PC-9 (cell line): ENCODE measurements at regions not wholly inside any gene's neighbourhood (a gene's known extent, or its start where the extent isn't known, plus 50 kb on each side); places are given as distances from the start of the nearest gene placed in this dataset.

Experiments
- BruUV-seq: library from RNA; stranded (reverse); fragments of 400-500 nt; replicated peaks from 2 replicates; lab custom pipeline; 2021; lab: Mats Ljungman, UMichigan
- CTCF ChIA-PET: fragments of 300-600 bp; sonication (Branson Sonifier 250); formaldehyde crosslinking; loops from one replicate; lab custom pipeline; 2022; ENCODE audit warnings: antibody characterized with exemption; lab: Charles Lee
- POLR2A ChIA-PET: fragments of 300-600 bp; sonication (Branson Sonifier 250); formaldehyde crosslinking; loops from one replicate; lab custom pipeline; 2022; ENCODE audit warnings: antibody characterized with exemption; ENCODE audit not compliant: unreplicated experiment; lab: Charles Lee
- DNase-seq, 2 experiments: peaks; one replicate each; pipeline versions ENCODE4 v3.0.0 to v3.0.0-alpha.2; 2015 to 2022; ENCODE audit warnings: mixed read lengths in 1 of 2
- H2AFZ ChIP-seq: fragments of 200-600 bp; sonication (generic); 2 replicates; pipeline ENCODE4 v1.8.1; 2017; ENCODE audit warnings: antibody characterized with exemption
- H3F3A ChIP-seq: fragments of 200-600 bp; sonication (generic); 2 replicates; pipeline ENCODE4 v1.8.1; 2017; ENCODE audit warnings: antibody characterized with exemption, mild to moderate bottlenecking, low read depth; ENCODE audit not compliant: insufficient read depth
- H3K27ac ChIP-seq: fragments of 200-600 bp; sonication (generic); 2 replicates; pipeline ENCODE4 v1.6.1; 2016; ENCODE audit warnings: mixed run types
- H3K27me3 ChIP-seq: fragments of 200-600 bp; sonication (generic); 2 replicates; pipeline ENCODE4 v1.6.1; 2016; ENCODE audit warnings: low read depth, mixed run types; ENCODE audit not compliant: insufficient read depth
- H3K36me3 ChIP-seq: fragments of 200-600 bp; sonication (generic); 2 replicates; pipeline ENCODE4 v1.6.1; 2016; ENCODE audit warnings: low read depth, mixed run types
- H3K4me1 ChIP-seq: fragments of 200-600 bp; sonication (generic); replicated peaks from 2 replicates; pipeline ENCODE4 v1.6.1; 2016; ENCODE audit warnings: mixed run types; ENCODE audit not compliant: insufficient read depth
- H3K4me2 ChIP-seq: fragments of 200-600 bp; sonication (generic); 2 replicates; pipeline ENCODE4 v1.6.1; 2017; ENCODE audit warnings: mixed run types
- H3K4me3 ChIP-seq: fragments of 200-600 bp; sonication (generic); 2 replicates; pipeline ENCODE4 v1.6.1; 2016; ENCODE audit warnings: mixed run types
- H3K79me2 ChIP-seq: fragments of 200-600 bp; sonication (generic); 2 replicates; pipeline ENCODE4 v1.6.1; 2017; ENCODE audit warnings: low read depth, mixed run types
- H3K9me2 ChIP-seq: fragments of 200-600 bp; sonication (generic); 2 replicates; pipeline ENCODE4 v1.8.1; 2017; ENCODE audit warnings: mild to moderate bottlenecking; ENCODE audit not compliant: insufficient read depth
- H3K9me3 ChIP-seq: fragments of 200-600 bp; sonication (generic); 2 replicates; pipeline ENCODE4 v1.8.1; 2016; ENCODE audit warnings: low read depth; ENCODE audit not compliant: insufficient read depth
- H4K20me1 ChIP-seq: fragments of 200-600 bp; sonication (generic); 2 replicates; pipeline ENCODE4 v1.8.1; 2017; ENCODE audit not compliant: insufficient read depth
- CTCF ChIP-seq: fragments of 200-600 bp; sonication (generic); conservative IDR thresholded peaks from 2 replicates; pipeline ENCODE4 v1.6.1; 2017; ENCODE audit warnings: mixed run types, antibody characterized with exemption, mild to moderate bottlenecking, moderate library complexity
- EZH2 ChIP-seq: fragments of 200-600 bp; sonication (generic); IDR thresholded peaks from 2 replicates; pipeline ENCODE4 v1.8.0; 2017; ENCODE audit warnings: antibody characterized with exemption, low read depth
- intact Hi-C: fragments of 100-400 bp; cut with micrococcal nuclease; formaldehyde crosslinking; loops from one replicate; pipeline ENCODE4 v1.10.0; 2022; ENCODE audit not compliant: unreplicated experiment

- Histone ChIP-seq H3F3A (no peaks in the 10 kb centered on the region), H2AFZ (no peak overlapping the region), H3K9me2 (no peaks in the 10 kb centered on the region), H3K9me3 (no peaks in the 10 kb centered on the region; the same call in 1 of the 2 replicates), H4K20me1 (no peaks in the 10 kb centered on the region), H3K27me3 (no peaks in the 10 kb centered on the region), H3K4me3 (no peak overlapping the region), H3K27ac (no peak overlapping the region), H3K36me3 (no peaks in the 10 kb centered on the region), H3K4me2 (no peak overlapping the region), H3K4me1 (peaks cover 8% of the 10 kb centered on the region), H3K79me2 (no peaks in the 10 kb centered on the region)
- ChIA-PET POLR2A (no interaction called here), CTCF (no interaction called here)
- BruUV-seq, result no TSS peak
- intact Hi-C loops, result no loop called here
- DNase-seq, result no peak
- TF ChIP-seq CTCF (no peak), EZH2 (no peak)
Measured at GRCh38 chr3:55204417-55204816, 276.6 kb upstream of the LRTM1 start.

GRCh38 chr3:55203546-55203945 is 275.7 kb upstream of the LRTM1 start:
- Histone ChIP-seq H2AFZ (no peak overlapping the region), H3K27me3 (no peaks in the 10 kb centered on the region), H3K27ac (no peak overlapping the region), H3K36me3 (no peaks in the 10 kb centered on the region), H3K4me2 (no peak overlapping the region), H3K9me2 (no peaks in the 10 kb centered on the region), H3K79me2 (no peaks in the 10 kb centered on the region), H3K4me1 (peaks cover 8% of the 10 kb centered on the region), H3K4me3 (no peak overlapping the region), H3K9me3 (no peaks in the 10 kb centered on the region; the same call in 1 of the 2 replicates), H4K20me1 (no peaks in the 10 kb centered on the region), H3F3A (no peaks in the 10 kb centered on the region)
- no peak for DNase-seq
- TF ChIP-seq EZH2 (no peak), CTCF (no peak)
- intact Hi-C loops, result no loop called here
- ChIA-PET CTCF (interaction anchor here (0.6 to 0.7 kb wide), 2 partner anchors 42 to 349 kb away, joined by 3 read pairs; no protein-coding TSS in a partner anchor), POLR2A (no interaction called here)
- no TSS peak for BruUV-seq

GRCh38 chr3:55203006-55203405 is 275.1 kb upstream of the LRTM1 start:
- H3K4me1 ChIP-seq, result peaks cover 8% of the 10 kb centered on the region
- H3K4me3 ChIP-seq, result no peak overlapping the region
- no peak overlapping the region for H2AFZ ChIP-seq
- ChIA-PET CTCF (interaction anchor here (0.6 kb wide), 1 partner anchor 285 kb away, joined by 13 read pairs; no protein-coding TSS in a partner anchor), POLR2A (no interaction called here)
- no peaks in the 10 kb centered on the region for H4K20me1 ChIP-seq
- peak; percentile 17 to 52 for DNase-seq
- no peaks in the 10 kb centered on the region for H3K27me3 ChIP-seq
- H3K36me3 ChIP-seq, result no peaks in the 10 kb centered on the region
- no peaks in the 10 kb centered on the region for H3K79me2 ChIP-seq
- no peaks in the 10 kb centered on the region for H3F3A ChIP-seq
- no peak overlapping the region for H3K27ac ChIP-seq
- TF ChIP-seq EZH2, result no peak
- no peak overlapping the region for H3K4me2 ChIP-seq
- intact Hi-C loops, result no loop called here
- no peaks in the 10 kb centered on the region; the same call in 1 of the 2 replicates for H3K9me3 ChIP-seq
- no TSS peak for BruUV-seq
- no peaks in the 10 kb centered on the region for H3K9me2 ChIP-seq

- Histone ChIP-seq H4K20me1 (no peaks in the 10 kb centered on the region), H3K36me3 (no peaks in the 10 kb centered on the region), H3K4me3 (no peak overlapping the region), H3K9me3 (no peaks in the 10 kb centered on the region; the same call in 1 of the 2 replicates), H3K9me2 (no peaks in the 10 kb centered on the region), H2AFZ (no peak overlapping the region), H3K4me1 (peaks cover 8% of the 10 kb centered on the region), H3K79me2 (no peaks in the 10 kb centered on the region), H3K27me3 (no peaks in the 10 kb centered on the region), H3K4me2 (no peak overlapping the region), H3F3A (no peaks in the 10 kb centered on the region), H3K27ac (no peak overlapping the region)
- no peak for TF ChIP-seq EZH2
- TF ChIP-seq CTCF, result no peak
- ChIA-PET POLR2A (no interaction called here), CTCF (interaction anchor here (0.6 kb wide), 1 partner anchor 286 kb away, joined by 13 read pairs; no protein-coding TSS in a partner anchor)
- BruUV-seq, result no TSS peak
- intact Hi-C loops, result no loop called here
- DNase-seq, result peak in 1 of 2 experiments; percentile 41
Measured at GRCh38 chr3:55202326-55202725, 274.5 kb upstream of the LRTM1 start.
